Osteocyte (in vitro differentiated cells): ENCODE measurements at regions not wholly inside any gene's neighbourhood (a gene's known extent, or its start where the extent isn't known, plus 50 kb on each side); places are given as distances from the start of the nearest gene placed in this dataset.

Experiments
- DNase-seq: peaks from one replicate; pipeline ENCODE4 v3.0.0; 2021; ENCODE audit warnings: mixed read lengths; ENCODE audit not compliant: unreplicated experiment; ENCODE audit errors: extremely low spot score
- H3K27ac Mint-ChIP-seq: one replicate; pipeline ENCODE4 v1.8.0; 2021; ENCODE audit warnings: mild to moderate bottlenecking, mixed read lengths; ENCODE audit not compliant: unreplicated experiment
- H3K27me3 Mint-ChIP-seq: one replicate; pipeline ENCODE4 v1.8.0; 2021; ENCODE audit warnings: mixed read lengths; ENCODE audit not compliant: unreplicated experiment
- H3K36me3 Mint-ChIP-seq: one replicate; pipeline ENCODE4 v1.8.0; 2021; ENCODE audit warnings: mixed read lengths; ENCODE audit not compliant: unreplicated experiment
- H3K4me1 Mint-ChIP-seq: one replicate; pipeline ENCODE4 v1.8.0; 2021; ENCODE audit warnings: mixed read lengths; ENCODE audit not compliant: unreplicated experiment
- H3K4me3 Mint-ChIP-seq: one replicate; pipeline ENCODE4 v1.8.0; 2021; ENCODE audit warnings: mild to moderate bottlenecking, moderate library complexity, mixed read lengths; ENCODE audit not compliant: unreplicated experiment
- H3K9me3 Mint-ChIP-seq: one replicate; pipeline ENCODE4 v1.8.0; 2021; ENCODE audit warnings: mixed read lengths; ENCODE audit not compliant: unreplicated experiment
- TF ChIP-seq, protein P1 (sequence below): fragments of 200-600 bp; sonication (generic); IDR thresholded peaks from 2 replicates; pipeline ENCODE4 v1.5.0; 2021; ENCODE audit warnings: antibody characterized with exemption, mild to moderate bottlenecking, moderate library complexity

DNA sequence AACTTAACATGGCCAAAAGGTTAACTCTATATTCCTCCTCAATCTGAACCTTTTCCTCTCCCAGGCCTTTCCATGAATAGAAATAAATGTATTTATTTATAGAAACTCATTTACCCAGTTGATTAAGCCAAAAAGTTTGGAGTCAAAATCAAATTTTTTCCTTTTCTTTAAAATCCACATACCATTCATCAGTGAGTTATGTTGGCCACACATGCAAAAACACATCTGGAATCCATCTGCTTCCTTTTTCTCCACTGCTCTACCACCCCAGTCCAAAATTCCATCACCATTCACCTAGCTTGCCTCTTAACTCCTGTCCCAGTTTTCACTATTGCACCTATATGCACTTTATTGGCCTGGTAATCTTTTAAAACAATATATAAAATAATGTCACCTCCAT lies 62.4 kb upstream of the TMEM200A start:
- Mint-ChIP-seq H3K4me1 (peaks cover 20% of the 10 kb centered on the region), H3K36me3 (no peaks in the 10 kb centered on the region), H3K4me3 (no peak overlapping the region), H3K27ac (no peak overlapping the region), H3K9me3 (peaks cover 4% of the 10 kb centered on the region), H3K27me3 (peaks cover 3% of the 10 kb centered on the region)
- DNase-seq, result no peak
- TF ChIP-seq, protein P1, sequence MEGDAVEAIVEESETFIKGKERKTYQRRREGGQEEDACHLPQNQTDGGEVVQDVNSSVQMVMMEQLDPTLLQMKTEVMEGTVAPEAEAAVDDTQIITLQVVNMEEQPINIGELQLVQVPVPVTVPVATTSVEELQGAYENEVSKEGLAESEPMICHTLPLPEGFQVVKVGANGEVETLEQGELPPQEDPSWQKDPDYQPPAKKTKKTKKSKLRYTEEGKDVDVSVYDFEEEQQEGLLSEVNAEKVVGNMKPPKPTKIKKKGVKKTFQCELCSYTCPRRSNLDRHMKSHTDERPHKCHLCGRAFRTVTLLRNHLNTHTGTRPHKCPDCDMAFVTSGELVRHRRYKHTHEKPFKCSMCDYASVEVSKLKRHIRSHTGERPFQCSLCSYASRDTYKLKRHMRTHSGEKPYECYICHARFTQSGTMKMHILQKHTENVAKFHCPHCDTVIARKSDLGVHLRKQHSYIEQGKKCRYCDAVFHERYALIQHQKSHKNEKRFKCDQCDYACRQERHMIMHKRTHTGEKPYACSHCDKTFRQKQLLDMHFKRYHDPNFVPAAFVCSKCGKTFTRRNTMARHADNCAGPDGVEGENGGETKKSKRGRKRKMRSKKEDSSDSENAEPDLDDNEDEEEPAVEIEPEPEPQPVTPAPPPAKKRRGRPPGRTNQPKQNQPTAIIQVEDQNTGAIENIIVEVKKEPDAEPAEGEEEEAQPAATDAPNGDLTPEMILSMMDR, result no peak

DNA sequence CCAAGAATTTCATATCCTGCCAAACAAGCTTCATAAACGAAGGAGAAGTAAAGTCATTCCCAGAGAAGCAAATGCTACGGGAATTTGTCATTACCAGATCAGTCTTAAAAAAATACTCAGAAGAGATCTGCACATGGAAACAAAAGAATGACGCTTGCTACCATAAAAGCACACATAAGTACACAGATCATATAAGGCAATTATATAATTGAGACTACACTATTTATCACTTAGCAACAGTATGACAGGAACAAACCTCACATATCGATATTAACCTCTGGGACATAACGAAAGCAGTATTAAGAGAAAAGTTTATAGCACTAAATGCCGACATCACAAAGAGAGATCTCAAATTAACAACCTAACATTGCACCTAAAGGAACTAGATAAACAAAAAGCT lies 67.6 kb upstream of the TMEM200A start:
- H3K36me3 Mint-ChIP-seq, result peaks cover 3% of the 10 kb centered on the region
- H3K27me3 Mint-ChIP-seq, result peaks cover 3% of the 10 kb centered on the region
- H3K4me1 Mint-ChIP-seq, result peaks cover 4% of the 10 kb centered on the region
- H3K27ac Mint-ChIP-seq, result no peak overlapping the region
- no peak for DNase-seq
- peaks cover 10% of the 10 kb centered on the region for H3K9me3 Mint-ChIP-seq
- TF ChIP-seq, protein P1, result no peak
- no peak overlapping the region for H3K4me3 Mint-ChIP-seq

DNA sequence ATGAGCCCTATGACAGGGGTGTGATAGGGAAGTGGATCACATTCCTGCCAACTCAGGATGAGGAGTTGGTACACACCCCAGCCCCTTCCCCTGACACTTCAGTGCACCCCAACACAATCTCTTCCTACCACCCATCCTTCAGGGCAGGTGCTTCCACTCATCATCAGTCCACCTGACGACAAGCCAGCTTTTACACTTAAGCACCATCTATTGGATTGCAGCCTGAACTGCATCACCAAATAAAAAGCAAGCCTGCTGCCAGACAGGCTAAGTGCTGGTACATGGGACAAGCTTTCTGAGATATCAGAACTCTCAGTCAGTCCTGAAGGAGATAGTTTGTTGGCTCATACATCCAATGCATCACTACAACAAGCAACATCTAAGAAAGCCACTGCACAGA lies 69.0 kb upstream of the TMEM200A start:
- no peak overlapping the region for H3K27ac Mint-ChIP-seq
- DNase-seq, result no peak
- TF ChIP-seq, protein P1, result no peak
- peaks cover 3% of the 10 kb centered on the region for H3K36me3 Mint-ChIP-seq
- no peak overlapping the region for H3K4me3 Mint-ChIP-seq
- no peaks in the 10 kb centered on the region for H3K4me1 Mint-ChIP-seq
- peaks cover 6% of the 10 kb centered on the region for H3K9me3 Mint-ChIP-seq
- peaks cover 3% of the 10 kb centered on the region for H3K27me3 Mint-ChIP-seq

GRCh38 chr6:130293800-130294199 lies 71.0 kb upstream of the SAMD3 start:
- Mint-ChIP-seq H3K27me3 (no peaks in the 10 kb centered on the region), H3K27ac (no peak overlapping the region), H3K4me1 (no peaks in the 10 kb centered on the region), H3K36me3 (peaks cover 3% of the 10 kb centered on the region), H3K9me3 (peaks cover 6% of the 10 kb centered on the region), H3K4me3 (no peak overlapping the region)
- no peak for DNase-seq
- TF ChIP-seq, protein P1, result peak; percentile 78

DNA sequence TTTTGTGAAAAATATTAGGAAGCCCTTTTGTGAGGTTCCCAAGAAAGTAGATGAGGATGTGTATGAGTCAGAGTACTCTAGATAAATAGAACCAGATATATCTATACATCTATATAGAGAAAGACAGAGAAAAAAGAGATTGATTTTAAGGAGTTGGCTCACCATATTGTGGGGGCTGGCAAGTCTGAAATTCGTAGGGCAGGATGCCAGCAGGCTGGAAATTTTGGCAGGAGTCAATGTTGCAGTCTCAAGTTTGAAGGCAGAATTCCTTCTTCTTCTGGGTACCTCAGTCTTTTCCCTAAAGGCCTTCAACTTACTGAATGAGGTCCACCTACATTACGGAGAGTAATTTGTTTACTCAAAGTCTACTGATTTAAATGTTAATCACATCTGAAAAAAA lies 65.3 kb upstream of the SAMD3 start:
- no peak overlapping the region for H3K4me3 Mint-ChIP-seq
- no peak overlapping the region for H3K27ac Mint-ChIP-seq
- H3K9me3 Mint-ChIP-seq, result no peaks in the 10 kb centered on the region
- no peaks in the 10 kb centered on the region for H3K27me3 Mint-ChIP-seq
- TF ChIP-seq, protein P1, result no peak
- H3K36me3 Mint-ChIP-seq, result no peaks in the 10 kb centered on the region
- no peak for DNase-seq
- no peaks in the 10 kb centered on the region for H3K4me1 Mint-ChIP-seq
